ENCODE measurements at regions not wholly inside any gene's neighbourhood (a gene's known extent, or its start where the extent isn't known, plus 50 kb on each side); places are given as distances from the start of the nearest gene placed in this dataset.
A peak's percentile ranks its signal among the peaks of the same experiment; 100 is the strongest.

DNA sequence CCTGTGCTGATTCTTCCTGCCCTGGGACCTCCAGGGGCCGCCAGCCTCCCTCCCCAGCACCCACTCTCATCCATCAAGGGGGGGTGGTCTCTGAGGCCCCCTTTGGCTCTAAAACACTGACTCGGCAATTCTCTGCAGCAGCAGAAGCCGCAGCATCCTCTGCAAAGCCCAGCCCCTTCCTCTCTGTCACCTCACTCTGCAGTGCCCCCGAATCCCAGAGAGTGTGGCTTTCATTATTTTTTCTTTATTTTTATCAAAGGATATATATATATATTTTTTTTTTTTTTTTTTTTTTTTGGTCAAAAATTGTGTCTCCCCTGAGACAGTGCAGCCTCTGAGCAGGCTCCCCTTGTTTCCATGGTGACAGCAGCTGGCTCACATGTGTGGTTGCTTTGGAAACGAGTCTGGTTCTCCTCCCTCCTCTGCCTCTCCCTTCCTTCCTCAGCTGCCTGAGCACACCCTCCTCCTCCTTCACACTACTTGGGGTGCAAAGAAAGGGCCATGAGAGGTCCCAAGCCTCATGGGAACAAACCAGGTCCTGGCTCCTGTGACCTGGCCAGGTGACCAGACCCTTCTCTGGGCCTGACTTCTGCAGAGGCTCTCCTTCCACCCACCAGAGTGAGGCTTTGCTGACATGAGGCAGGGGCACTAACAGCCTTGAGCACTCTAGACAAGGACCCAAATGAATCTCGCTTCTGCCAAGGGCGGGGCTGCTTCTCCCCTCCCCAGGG lies 100.5 kb downstream of the LRRC74A start:
- DNase-seq (ENCODE audit: low spot score): peak; percentile 91

DNA sequence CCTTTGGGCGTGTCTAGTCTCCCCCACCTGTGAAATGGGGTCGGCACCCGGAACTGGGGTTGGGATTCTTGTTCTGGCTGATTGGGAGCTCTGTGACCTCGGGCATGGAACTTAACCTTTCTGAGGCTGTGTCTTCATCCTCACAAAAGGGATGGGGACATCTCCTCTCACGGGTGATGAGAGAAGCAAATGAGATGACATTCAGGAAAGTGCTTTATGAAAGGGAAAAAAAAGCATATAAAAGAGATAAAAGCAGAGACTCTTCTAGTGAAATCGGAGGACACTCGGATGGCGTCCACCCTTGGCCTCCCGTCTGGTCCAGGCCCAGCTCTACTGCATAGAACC lies 98.9 kb downstream of the LRRC74A start:
- DNase-seq (ENCODE audit: low spot score): no peak

DNA sequence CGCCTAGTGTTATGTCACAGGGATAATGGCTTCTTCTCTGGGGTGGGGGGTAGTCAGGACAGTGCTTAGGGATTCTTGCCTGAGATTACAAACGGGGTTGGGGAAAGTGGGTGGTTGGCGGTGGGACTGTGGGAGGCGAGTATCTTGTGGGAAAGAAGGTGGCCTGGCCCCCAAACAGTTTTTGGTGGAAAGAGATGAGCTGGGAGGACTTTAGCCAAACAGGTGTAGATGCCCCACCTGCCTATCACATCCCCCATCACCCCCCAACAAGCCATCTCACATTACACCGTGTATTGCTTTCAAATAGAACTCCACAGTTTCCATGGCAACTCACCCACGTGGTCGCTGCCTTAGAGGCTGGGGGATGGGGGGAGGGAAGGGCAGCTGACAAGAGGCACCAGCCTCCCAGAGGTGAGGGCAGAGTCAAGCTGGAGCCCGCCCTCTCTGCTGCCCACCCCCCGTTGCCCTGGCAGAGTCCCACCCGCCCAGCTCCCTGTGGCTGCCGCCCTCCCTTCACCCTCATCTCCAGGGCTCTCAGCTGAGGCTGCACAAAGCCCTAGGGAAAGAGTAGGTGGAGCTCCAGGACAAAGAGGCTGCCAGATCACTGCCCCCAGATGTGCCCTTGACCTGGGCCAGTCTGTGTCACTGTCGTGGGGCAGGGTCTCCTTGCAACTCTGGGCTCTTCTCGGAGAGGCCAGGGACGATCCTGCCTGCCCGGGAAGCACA lies 98.3 kb downstream of the LRRC74A start:
- DNase-seq (ENCODE audit: low spot score): peak; percentile 77

DNA sequence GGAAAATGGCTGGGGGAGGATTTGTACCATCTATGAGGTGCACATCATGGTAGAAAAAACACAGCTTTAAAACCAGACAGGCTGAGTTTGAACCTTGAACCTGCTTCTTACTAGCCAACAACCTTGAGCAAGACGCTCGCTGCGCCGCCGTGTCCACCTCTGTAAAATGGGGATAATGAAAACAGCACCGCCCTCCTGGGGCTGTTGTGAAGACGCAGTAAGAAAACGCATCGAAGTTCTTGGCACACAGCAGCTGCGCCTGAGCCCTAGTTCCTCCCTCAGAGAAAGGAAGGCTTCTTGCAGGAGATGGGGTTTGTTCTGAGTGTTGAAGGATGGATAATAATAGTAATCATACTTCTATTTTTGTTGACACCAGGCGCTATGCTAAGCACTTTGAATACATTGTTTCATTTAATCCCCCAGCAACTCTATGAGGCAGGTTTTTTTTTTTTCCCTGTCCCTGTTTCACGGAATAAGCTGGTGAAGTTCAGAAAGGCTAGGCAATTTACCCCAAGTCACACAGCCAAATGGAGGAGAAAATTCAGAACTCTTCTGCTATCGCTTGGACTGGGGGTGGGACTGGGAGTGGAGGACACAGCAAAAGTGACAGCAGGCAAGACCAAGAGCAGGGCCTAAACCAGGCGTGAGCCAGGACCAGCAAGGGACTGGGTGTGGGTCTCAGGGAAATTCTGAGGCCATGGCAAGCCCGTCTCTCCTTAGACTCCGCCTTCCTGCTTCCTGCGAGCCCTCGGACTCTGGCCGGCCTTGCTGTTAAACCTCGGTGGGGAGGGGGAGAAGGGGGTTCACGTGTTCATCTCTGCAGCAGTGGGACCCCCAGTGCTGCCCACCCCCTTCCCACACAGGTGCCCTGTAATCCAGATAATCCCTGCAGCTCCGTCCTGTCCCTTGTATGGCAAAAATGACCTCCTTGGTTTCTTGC lies 97.5 kb downstream of the LRRC74A start:
- no peak for DNase-seq (ENCODE audit: low spot score)

DNA sequence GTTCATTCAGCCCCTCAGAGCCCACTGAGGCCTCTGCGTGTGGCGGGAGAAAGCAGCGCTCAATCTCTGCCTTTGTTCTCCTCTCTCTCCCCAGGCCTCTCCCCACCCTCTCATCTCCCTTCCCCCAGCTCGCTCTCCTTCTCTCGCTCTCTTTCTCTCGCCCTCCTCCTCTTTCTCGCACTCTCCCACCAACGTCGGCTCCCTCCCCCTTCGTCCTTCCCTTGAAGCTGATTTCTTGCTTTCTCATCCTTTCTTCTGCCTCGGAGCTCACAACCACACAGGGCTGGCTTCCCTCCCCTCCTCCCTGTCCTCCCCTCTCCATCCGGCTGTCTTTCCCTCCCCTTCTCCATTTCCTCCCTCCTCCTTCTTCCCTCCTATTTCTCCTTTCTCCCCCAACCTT lies 96.4 kb downstream of the LRRC74A start:
- no peak for DNase-seq (ENCODE audit: low spot score)

DNA sequence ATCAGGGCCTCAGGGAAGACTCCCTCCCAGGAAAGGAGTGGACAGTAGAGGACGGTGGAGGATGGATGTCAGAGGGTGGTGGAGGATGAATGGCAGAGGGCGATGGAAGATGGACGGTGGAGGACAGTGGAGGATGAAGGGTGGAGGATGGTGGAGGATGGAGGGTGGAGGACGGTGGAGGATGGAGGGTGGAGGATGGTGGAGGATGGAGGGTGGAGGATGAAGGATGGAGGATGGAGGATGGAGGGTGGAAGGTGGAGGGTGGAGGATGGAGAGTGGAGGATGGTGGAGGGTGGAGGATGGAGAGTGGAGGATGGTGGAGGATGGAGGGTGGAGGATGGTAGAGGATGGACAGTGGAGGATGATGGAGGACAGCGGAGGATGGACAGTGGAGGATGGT lies 95.9 kb downstream of the LRRC74A start:
- no peak for DNase-seq (ENCODE audit: low spot score)

DNA sequence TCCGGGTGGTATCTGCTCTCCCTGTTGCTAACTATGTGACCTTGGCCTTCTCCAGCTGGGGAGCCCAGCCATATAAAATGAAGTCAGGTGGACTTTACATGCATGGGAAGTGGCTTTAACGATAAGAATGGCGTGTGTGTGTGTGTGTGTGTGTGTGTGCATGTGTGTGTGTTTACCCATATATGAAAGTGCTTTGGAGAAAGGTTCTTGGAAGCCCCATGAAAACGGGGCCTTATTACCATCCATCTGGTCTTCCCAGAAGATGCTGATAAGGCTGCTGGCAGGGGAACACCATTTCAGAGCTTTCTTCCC lies 94.8 kb downstream of the LRRC74A start:
- DNase-seq (ENCODE audit: low spot score): no peak

DNA sequence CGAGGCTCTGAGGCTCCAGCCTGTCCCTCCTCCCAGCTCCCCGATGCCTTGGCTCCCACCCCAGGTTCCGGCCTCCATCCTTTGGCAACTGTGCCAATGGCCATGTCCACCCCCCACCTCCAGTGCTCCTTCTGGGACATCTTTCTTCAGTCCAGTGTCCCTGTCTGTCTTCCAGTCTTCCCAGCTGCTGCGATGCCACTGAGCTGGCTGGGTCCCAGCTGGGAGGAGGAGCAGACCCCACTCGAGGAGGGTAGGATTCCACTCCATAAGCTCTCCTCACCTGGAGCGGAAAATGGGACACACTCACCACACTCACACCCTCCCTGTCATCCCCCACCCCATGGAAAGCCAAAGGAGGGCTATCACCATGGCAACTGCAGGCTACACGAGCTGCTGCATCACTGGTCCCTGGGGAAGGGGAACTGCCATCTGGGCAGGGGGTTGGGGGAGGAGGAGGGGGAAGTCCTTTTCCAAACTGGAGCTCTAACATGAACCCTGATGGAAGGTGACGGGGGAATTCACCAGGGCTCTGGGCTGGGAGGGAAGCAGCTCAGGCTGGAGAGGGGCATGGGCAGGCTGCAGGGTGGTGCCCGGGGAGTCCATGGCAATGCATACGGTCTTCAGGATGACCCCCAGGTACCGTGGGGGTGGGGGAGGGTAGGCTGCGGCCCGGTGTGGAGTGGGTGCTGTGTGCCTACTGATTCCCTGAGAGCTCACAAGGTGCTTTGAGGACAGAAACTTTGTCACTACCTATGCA lies 94.3 kb downstream of the LRRC74A start:
- no peak for DNase-seq (ENCODE audit: low spot score)

DNA sequence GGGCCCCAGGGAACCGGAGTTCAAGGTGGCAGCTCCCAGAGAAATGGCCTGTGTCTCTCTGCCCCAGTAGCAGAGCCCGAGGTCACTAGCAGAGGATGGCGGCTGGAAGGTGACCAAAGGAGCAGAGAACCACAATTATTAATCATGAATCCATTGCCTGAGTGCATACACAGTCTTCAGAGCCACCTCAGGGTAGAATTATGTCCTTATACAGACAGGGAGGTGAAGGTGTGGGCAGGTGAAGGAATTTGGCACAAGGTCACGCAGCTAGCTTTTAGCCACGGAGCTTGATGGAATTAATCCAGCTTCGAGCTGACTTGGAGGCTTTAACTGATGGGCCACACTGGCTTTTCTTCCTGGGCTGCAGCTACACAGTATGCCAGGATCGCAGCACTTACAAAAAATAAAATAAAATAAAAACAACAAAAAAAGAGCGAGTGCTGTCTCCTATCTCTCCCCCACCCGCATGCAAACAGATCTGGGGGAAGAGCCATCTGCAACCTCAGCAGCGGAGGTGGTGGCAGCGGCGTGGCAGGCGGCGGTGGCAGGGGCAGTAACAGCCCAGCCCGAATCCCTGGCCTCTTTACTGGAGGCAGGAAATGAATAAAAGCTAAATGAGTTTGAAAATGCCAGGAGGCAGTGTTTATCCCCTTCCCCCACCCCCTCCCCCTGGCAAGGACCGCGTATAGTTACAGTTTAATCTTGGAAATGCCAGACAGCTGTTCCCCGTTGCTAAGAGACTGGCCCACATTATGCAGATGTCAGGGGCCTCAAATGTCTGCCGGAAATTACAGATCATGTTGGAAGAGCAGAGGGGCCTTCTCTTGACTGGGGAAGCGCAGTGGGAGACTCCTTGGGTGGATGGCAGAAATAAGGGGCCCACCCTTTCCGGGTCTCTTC lies 93.5 kb downstream of the LRRC74A start:
- DNase-seq (ENCODE audit: low spot score): peak; percentile 24

Measured in CD4-positive, alpha-beta T cell treated with Interleukin-2 at 100 ng/mL for 4 hours (primary cell).